Tibial artery (tissue), 4 donors: ENCODE measurements at regions not wholly inside any gene's neighbourhood (a gene's known extent, or its start where the extent isn't known, plus 50 kb on each side); places are given as distances from the start of the nearest gene placed in this dataset.
"Not testable (repeated sequence)": the region's sequence is repeated elsewhere in the genome, so short reads cannot be mapped to it uniquely, and the experiment has no call there.

Experiments used
- DNase-seq, 2 donors: peaks; one replicate each; pipeline ENCODE4 v3.0.0-alpha.2; 2019
- H3K27ac ChIP-seq, 2 donors: fragments of 200-600 bp; sonication (generic) in 1 of 2; 1 replicate in 1 of 2; 2 replicates in 1 of 2; pipeline ENCODE4 v1.5.1; 2018 to 2019; ENCODE audit warnings: mild to moderate bottlenecking in 1 of 2
- H3K27me3 ChIP-seq, 2 donors: fragments of 200-600 bp; sonication (generic) in 1 of 2; one replicate each; pipeline versions ENCODE4 v1.5.1 to v1.6.0; 2016 to 2019
- H3K36me3 ChIP-seq, 3 donors: fragments of 200-600 bp; sonication (generic) in 2 of 3; one replicate each; pipeline ENCODE4 v1.5.1; 2016 to 2019; ENCODE audit warnings: mild to moderate bottlenecking in 2 of 3
- H3K4me1 ChIP-seq, 4 donors: fragments of 200-600 bp; sonication (generic) in 2 of 4; 1 replicate in 3 of 4; 2 replicates in 1 of 4; pipeline ENCODE4 v1.5.1; 2016 to 2019
- H3K4me3 ChIP-seq, 2 donors: fragments of 200-600 bp; sonication (generic) in 1 of 2; 1 replicate in 1 of 2; 2 replicates in 1 of 2; pipeline ENCODE4 v1.5.1; 2018 to 2019; ENCODE audit warnings: mild to moderate bottlenecking in 2 of 2
- H3K9me3 ChIP-seq, 3 donors: fragments of 200-600 bp; sonication (generic) in 1 of 3; one replicate each; pipeline ENCODE4 v1.5.1; 2016 to 2019
- CTCF ChIP-seq, 2 experiments: fragments of 200-600 bp in 1 of 2; fragments of 450-650 bp in 1 of 2; IDR thresholded peaks; one replicate each; pipeline ENCODE4 v1.5.1; 2017 to 2019; ENCODE audit warnings: antibody characterized with exemption in 2 of 2, mild to moderate bottlenecking in 1 of 2, moderate library complexity in 1 of 2
- intact Hi-C: fragments of 100-400 bp; cut with DNase I; formaldehyde crosslinking; loops from one replicate; pipeline ENCODE4 v1.15.0; 2023; ENCODE audit warnings: low total_unique reads

DNA sequence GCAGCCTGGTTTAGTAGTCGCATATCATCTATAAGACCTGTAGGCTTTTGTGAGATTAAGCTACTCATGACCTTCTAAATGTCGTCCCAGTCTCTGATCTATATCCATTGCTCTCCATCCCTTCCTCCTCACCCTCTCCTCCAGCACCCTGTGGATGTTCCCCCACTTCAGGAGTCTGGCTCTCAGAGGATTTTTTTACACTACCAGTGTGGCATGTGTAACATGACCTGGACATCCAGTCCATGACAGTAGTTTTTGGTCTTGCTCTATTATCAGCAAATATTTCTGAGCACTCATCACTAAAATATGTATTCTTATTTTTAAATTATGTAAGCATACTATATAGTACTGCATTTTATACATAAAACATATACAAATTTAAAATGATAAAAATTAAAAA is 142.1 kb downstream of the DYRK2 start:
- no peaks in the 10 kb centered on the region for H3K9me3 ChIP-seq
- intact Hi-C loops: no loop called here

DNA sequence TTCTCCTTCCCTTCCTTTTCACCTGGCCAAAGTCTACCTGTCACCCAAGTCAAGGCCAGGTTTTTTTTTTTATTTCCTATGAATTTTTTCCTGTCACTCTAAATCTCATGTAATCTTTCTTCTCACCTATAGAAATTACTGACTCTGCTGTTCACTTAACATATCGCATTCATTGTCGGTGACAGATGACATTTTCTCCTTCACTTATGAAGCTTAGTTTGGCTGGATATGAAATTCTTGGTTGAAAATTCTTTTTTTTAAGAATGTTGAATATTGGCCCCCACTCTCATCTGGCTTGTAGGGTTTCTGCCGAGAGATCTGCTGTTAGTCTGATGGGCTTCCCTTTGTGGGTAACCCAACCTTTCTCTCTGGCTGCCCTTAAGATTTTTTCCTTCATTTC is 142.8 kb downstream of the DYRK2 start:
- H3K4me3 ChIP-seq, H3K27ac ChIP-seq, H3K9me3 ChIP-seq, DNase-seq, H3K36me3 ChIP-seq, H3K27me3 ChIP-seq, intact Hi-C loops: not testable (repeated sequence)
- peaks cover 0 to 12% (median under 1%) of the 10 kb centered on the region in 4 donors for H3K4me1 ChIP-seq

More for the DNA sequence above, 142.1 kb downstream of the DYRK2 start:
- TF ChIP-seq CTCF (IDR thresholded peaks at IDR 0.05): no peak
- Histone ChIP-seq H3K36me3 (no peaks in the 10 kb centered on the region), H3K4me3 (no peak overlapping the region), H3K27ac (no peak overlapping the region), H3K27me3 (no peaks in the 10 kb centered on the region), H3K4me1 (peaks cover 0 to 11% (median 0%) of the 10 kb centered on the region in 4 donors)
- no peak for DNase-seq

- Histone ChIP-seq H3K4me3 (no peak overlapping the region), H3K27ac (no peak overlapping the region), H3K9me3 (no peaks in the 10 kb centered on the region), H3K4me1 (peaks cover 0 to 21% (median 5%) of the 10 kb centered on the region in 4 donors), H3K27me3 (no peaks in the 10 kb centered on the region), H3K36me3 (no peaks in the 10 kb centered on the region)
- no peak for DNase-seq
- intact Hi-C loops: no loop called here
- no peak for TF ChIP-seq CTCF (IDR thresholded peaks at IDR 0.05)
Observed at GRCh38 chr12:67792185-67792584, 143.6 kb downstream of the DYRK2 start.

GRCh38 chr12:67794161-67794560 is 145.6 kb downstream of the DYRK2 start:
- Histone ChIP-seq H3K36me3 (no peaks in the 10 kb centered on the region), H3K9me3 (no peaks in the 10 kb centered on the region), H3K4me1 (peaks cover 0 to 30% (median 17%) of the 10 kb centered on the region in 4 donors), H3K4me3 (no peak overlapping the region), H3K27me3 (no peaks in the 10 kb centered on the region), H3K27ac (no peak overlapping the region)
- DNase-seq: no peak
- no peak for TF ChIP-seq CTCF (IDR thresholded peaks at IDR 0.05)
- intact Hi-C loops: no loop called here

- no peak overlapping the region for H3K4me3 ChIP-seq
- peaks cover 0 to 34% (median 17%) of the 10 kb centered on the region in 4 donors for H3K4me1 ChIP-seq
- no peak for DNase-seq
- H3K27ac ChIP-seq: no peak overlapping the region
- no peak for TF ChIP-seq CTCF (IDR thresholded peaks at IDR 0.05)
- no peaks in the 10 kb centered on the region for H3K9me3 ChIP-seq
- intact Hi-C loops: no loop called here
- no peaks in the 10 kb centered on the region for H3K27me3 ChIP-seq
- no peaks in the 10 kb centered on the region for H3K36me3 ChIP-seq
Observed at GRCh38 chr12:67795236-67795635, 146.7 kb downstream of the DYRK2 start.

- peak overlapping the region; percentile 14 to 19 for H3K4me3 ChIP-seq
- H3K4me1 ChIP-seq: peaks cover 0 to 34% (median 17%) of the 10 kb centered on the region in 4 donors
- H3K27me3 ChIP-seq: no peaks in the 10 kb centered on the region
- peak in 1 of 2 donors; percentile 38 for DNase-seq
- intact Hi-C loops: no loop called here
- H3K27ac ChIP-seq: peak overlapping the region; percentile 36 to 52
- H3K36me3 ChIP-seq: no peaks in the 10 kb centered on the region
- H3K9me3 ChIP-seq: no peaks in the 10 kb centered on the region
- TF ChIP-seq CTCF (IDR thresholded peaks at IDR 0.05): no peak
Observed at GRCh38 chr12:67797185-67797741, 148.7 kb downstream of the DYRK2 start.
